ENCODE measurements at regions not wholly inside any gene's neighbourhood (a gene's known extent, or its start where the extent isn't known, plus 50 kb on each side); places are given as distances from the start of the nearest gene placed in this dataset.

GRCh38 chr4:124331781-124332180 lies 380.8 kb downstream of the ANKRD50 start:
- H3K4me3 ChIP-seq (replicated peaks in 1 of 4; ENCODE audit: control extremely low read depth in 1 of 4, insufficient read depth in 1 of 4, low read depth in 3 of 4, low read length in 4 of 4), result no peak overlapping the region
- no peaks in the 10 kb centered on the region for H3K79me2 ChIP-seq (ENCODE audit: control insufficient read depth, insufficient read depth, low read length)
- no peak overlapping the region for H3K9ac ChIP-seq (ENCODE audit: insufficient read depth, low read length)
- H3K4me2 ChIP-seq (ENCODE audit: extremely low read depth, insufficient read depth, low read length), result no peak overlapping the region
- H3K27me3 ChIP-seq (ENCODE audit: control insufficient read depth, insufficient read depth, low read length), result no peaks in the 10 kb centered on the region
- no peaks in the 10 kb centered on the region for H3K4me1 ChIP-seq (ENCODE audit: control insufficient read depth, extremely low read depth, insufficient read depth, low read length)
- H4K20me1 ChIP-seq (ENCODE audit: control insufficient read depth, extremely low read depth, insufficient read depth, low read length), result no peaks in the 10 kb centered on the region
- H3K36me3 ChIP-seq (ENCODE audit: control insufficient read depth, insufficient read depth, low read length), result no peaks in the 10 kb centered on the region
- H2AFZ ChIP-seq (ENCODE audit: low read length), result no peak overlapping the region
- no peaks in the 10 kb centered on the region for H3K9me3 ChIP-seq (ENCODE audit: control insufficient read depth, insufficient read depth, low read depth, low read length)
- DNase-seq (ENCODE audit: low read depth in 2 of 2), result no peak
- TF ChIP-seq EZH2 (IDR thresholded peaks at IDR 0.05; ENCODE audit: low read length, missing control alignments) (no peak), CTCF (conservative IDR thresholded peaks at IDR 0.05 in 1 of 2, IDR thresholded peaks at IDR 0.05 in 1 of 2; ENCODE audit: low read depth in 1 of 2, low read length in 2 of 2) (no peak)
- no peak overlapping the region for H3K27ac ChIP-seq (ENCODE audit: insufficient read depth, low read length)

- H3K36me3 ChIP-seq (ENCODE audit: control insufficient read depth, insufficient read depth, low read length), result no peaks in the 10 kb centered on the region
- H3K4me2 ChIP-seq (ENCODE audit: extremely low read depth, insufficient read depth, low read length), result no peak overlapping the region
- DNase-seq (ENCODE audit: low read depth in 2 of 2), result no peak
- no peaks in the 10 kb centered on the region for H4K20me1 ChIP-seq (ENCODE audit: control insufficient read depth, extremely low read depth, insufficient read depth, low read length)
- no peak overlapping the region for H3K27ac ChIP-seq (ENCODE audit: insufficient read depth, low read length)
- H3K27me3 ChIP-seq (ENCODE audit: control insufficient read depth, insufficient read depth, low read length), result no peaks in the 10 kb centered on the region
- no peaks in the 10 kb centered on the region for H3K4me1 ChIP-seq (ENCODE audit: control insufficient read depth, extremely low read depth, insufficient read depth, low read length)
- H3K9me3 ChIP-seq (ENCODE audit: control insufficient read depth, insufficient read depth, low read depth, low read length), result no peaks in the 10 kb centered on the region
- TF ChIP-seq CTCF (conservative IDR thresholded peaks at IDR 0.05 in 1 of 2, IDR thresholded peaks at IDR 0.05 in 1 of 2; ENCODE audit: low read depth in 1 of 2, low read length in 2 of 2) (no peak), EZH2 (IDR thresholded peaks at IDR 0.05; ENCODE audit: low read length, missing control alignments) (no peak)
- no peak overlapping the region for H2AFZ ChIP-seq (ENCODE audit: low read length)
- no peak overlapping the region for H3K9ac ChIP-seq (ENCODE audit: insufficient read depth, low read length)
- no peaks in the 10 kb centered on the region for H3K79me2 ChIP-seq (ENCODE audit: control insufficient read depth, insufficient read depth, low read length)
- H3K4me3 ChIP-seq (replicated peaks in 1 of 4; ENCODE audit: control extremely low read depth in 1 of 4, insufficient read depth in 1 of 4, low read depth in 3 of 4, low read length in 4 of 4), result no peak overlapping the region
These were observed 379.1 kb downstream of the ANKRD50 start for GRCh38 chr4:124333466-124333865.

- H4K20me1 ChIP-seq (ENCODE audit: control insufficient read depth, extremely low read depth, insufficient read depth, low read length), result no peaks in the 10 kb centered on the region
- DNase-seq (ENCODE audit: low read depth in 2 of 2), result peak; percentile 77 to 94
- H3K4me1 ChIP-seq (ENCODE audit: control insufficient read depth, extremely low read depth, insufficient read depth, low read length), result no peaks in the 10 kb centered on the region
- no peaks in the 10 kb centered on the region for H3K36me3 ChIP-seq (ENCODE audit: control insufficient read depth, insufficient read depth, low read length)
- no peak overlapping the region for H3K27ac ChIP-seq (ENCODE audit: insufficient read depth, low read length)
- no peaks in the 10 kb centered on the region for H3K79me2 ChIP-seq (ENCODE audit: control insufficient read depth, insufficient read depth, low read length)
- peak overlapping the region; percentile 54 for H3K4me2 ChIP-seq (ENCODE audit: extremely low read depth, insufficient read depth, low read length)
- H3K9me3 ChIP-seq (ENCODE audit: control insufficient read depth, insufficient read depth, low read depth, low read length), result no peaks in the 10 kb centered on the region
- no peak overlapping the region for H3K9ac ChIP-seq (ENCODE audit: insufficient read depth, low read length)
- no peaks in the 10 kb centered on the region for H3K27me3 ChIP-seq (ENCODE audit: control insufficient read depth, insufficient read depth, low read length)
- H2AFZ ChIP-seq (ENCODE audit: low read length), result no peak overlapping the region
- TF ChIP-seq CTCF (conservative IDR thresholded peaks at IDR 0.05 in 1 of 2, IDR thresholded peaks at IDR 0.05 in 1 of 2; ENCODE audit: low read depth in 1 of 2, low read length in 2 of 2) (peak; percentile 50 to 62), EZH2 (IDR thresholded peaks at IDR 0.05; ENCODE audit: low read length, missing control alignments) (no peak)
- H3K4me3 ChIP-seq (replicated peaks in 1 of 4; ENCODE audit: control extremely low read depth in 1 of 4, insufficient read depth in 1 of 4, low read depth in 3 of 4, low read length in 4 of 4), result peak overlapping the region in 1 of 4 experiments; percentile 18
These were observed 378.4 kb downstream of the ANKRD50 start for GRCh38 chr4:124334119-124334518.

All from fibroblast of lung (primary cell).